Loucy (cell line): ENCODE measurements at regions not wholly inside any gene's neighbourhood (a gene's known extent, or its start where the extent isn't known, plus 50 kb on each side); places are given as distances from the start of the nearest gene placed in this dataset.

Experiments used
- CTCF ChIP-seq: fragments of 200-600 bp; sonication (generic); conservative IDR thresholded peaks from 2 replicates; pipeline ENCODE4 v1.5.1; 2014; ENCODE audit warnings: mild to moderate bottlenecking, antibody characterized with exemption, low read length
- EZH2phosphoT487 ChIP-seq: fragments of 200-600 bp; IDR thresholded peaks from 2 replicates; pipeline ENCODE4 v1.6.1; 2018; ENCODE audit warnings: antibody characterized with exemption, mild to moderate bottlenecking, moderate library complexity, borderline replicate concordance

DNA sequence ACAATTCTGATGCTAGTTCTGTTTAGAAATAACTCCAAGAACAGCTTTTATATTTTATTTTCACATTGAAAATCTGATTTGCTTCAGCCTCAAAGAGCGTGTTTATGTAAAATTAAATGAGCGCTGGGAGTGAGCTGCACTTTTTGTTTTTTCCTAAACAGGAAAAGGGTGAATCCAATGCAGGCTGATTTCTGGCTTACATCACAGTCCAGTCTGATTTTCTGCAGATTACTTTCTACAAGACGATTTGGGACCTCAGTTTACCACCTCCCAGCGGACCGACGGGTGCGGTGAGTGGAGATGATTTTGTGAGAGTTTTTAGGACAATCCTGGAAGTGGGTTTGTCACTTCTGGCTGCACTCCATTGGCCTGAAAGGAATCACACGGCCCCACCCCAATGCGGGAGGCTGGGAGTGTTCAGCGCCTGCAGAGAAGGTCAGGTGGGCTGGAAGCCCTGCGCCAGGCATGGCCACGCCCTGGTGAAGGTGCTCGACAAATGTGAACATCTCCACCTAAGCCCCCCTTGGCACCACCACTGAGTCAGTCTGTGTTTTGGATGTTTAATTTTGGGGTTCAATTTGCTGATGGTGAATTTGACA is 90.1 kb downstream of the ANKRD10 start:
- TF ChIP-seq CTCF (no peak), EZH2phosphoT487 (no peak)
